ENCODE measurements at regions not wholly inside any gene's neighbourhood (a gene's known extent, or its start where the extent isn't known, plus 50 kb on each side); places are given as distances from the start of the nearest gene placed in this dataset.

GRCh38 chr2:6562771-6563170 is 302.9 kb downstream of the CMPK2 start:
- TF ChIP-seq CTCF (IDR thresholded peaks at IDR 0.05) (no peak), POLR2A (IDR thresholded peaks at IDR 0.05) (no peak), POLR2AphosphoS5 (IDR thresholded peaks at IDR 0.05) (no peak), EP300 (IDR thresholded peaks at IDR 0.05) (no peak)
